A673 (cell line): ENCODE measurements at regions not wholly inside any gene's neighbourhood (a gene's known extent, or its start where the extent isn't known, plus 50 kb on each side); places are given as distances from the start of the nearest gene placed in this dataset.

Experiments
- BruUV-seq: library from RNA; stranded (reverse); fragments of 400-500 nt; replicated peaks from 2 replicates; lab custom pipeline; 2021; lab: Mats Ljungman, UMichigan
- CTCF ChIA-PET: fragments of 300-600 bp; sonication (Branson Sonifier 250); formaldehyde crosslinking; loops from one replicate; lab custom pipeline; 2022; ENCODE audit warnings: antibody characterized with exemption; lab: Charles Lee
- POLR2A ChIA-PET: fragments of 300-600 bp; sonication (Branson Sonifier 250); formaldehyde crosslinking; loops from one replicate; lab custom pipeline; 2022; ENCODE audit warnings: antibody characterized with exemption; ENCODE audit not compliant: low non-redundant PET; lab: Charles Lee
- DNase-seq: peaks from one replicate; pipeline ENCODE4 v3.0.0-alpha.2; 2015; ENCODE audit warnings: low spot score
- H3K27ac ChIP-seq: fragments of 200-600 bp; sonication (generic); 2 replicates; pipeline ENCODE4 v1.5.1; 2016; ENCODE audit warnings: mixed run types, low read depth, mild to moderate bottlenecking, mixed read lengths, antibody characterized with exemption, low read length; ENCODE audit not compliant: poor library complexity, severe bottlenecking
- H3K27me3 ChIP-seq: fragments of 200-600 bp; sonication (generic); replicated peaks from 2 replicates; pipeline ENCODE4 v1.6.1; 2017; ENCODE audit warnings: mixed run types, low read depth, mild to moderate bottlenecking, mixed read lengths, antibody characterized with exemption, low read length; ENCODE audit not compliant: insufficient read depth, poor library complexity
- H3K36me3 ChIP-seq: fragments of 200-600 bp; sonication (generic); 2 replicates; pipeline ENCODE4 v1.6.1; 2016; ENCODE audit warnings: mixed run types, mild to moderate bottlenecking, mixed read lengths, antibody characterized with exemption, low read length; ENCODE audit not compliant: insufficient read depth, poor library complexity, severe bottlenecking
- H3K4me1 ChIP-seq: fragments of 200-600 bp; sonication (generic); 2 replicates; pipeline ENCODE4 v1.6.1; 2017; ENCODE audit warnings: mixed run types, mild to moderate bottlenecking, mixed read lengths, antibody characterized with exemption, low read length; ENCODE audit not compliant: insufficient read depth, poor library complexity, severe bottlenecking
- H3K4me3 ChIP-seq: fragments of 200-600 bp; sonication (generic); 2 replicates; pipeline ENCODE4 v1.5.1; 2016; ENCODE audit warnings: low read depth, mixed run types, mild to moderate bottlenecking, mixed read lengths, low read length; ENCODE audit not compliant: poor library complexity, severe bottlenecking
- H3K9me3 ChIP-seq: fragments of 200-600 bp; sonication (generic); 2 replicates; pipeline ENCODE4 v1.6.1; 2016; ENCODE audit warnings: mixed run types, low read depth, mild to moderate bottlenecking, mixed read lengths, antibody characterized with exemption, low read length; ENCODE audit not compliant: poor library complexity, severe bottlenecking
- CTCF ChIP-seq: fragments of 300-800, 200-600 bp; sonication (generic); conservative IDR thresholded peaks from 2 replicates; pipeline ENCODE4 v1.5.1; 2017; ENCODE audit warnings: low read depth, mild to moderate bottlenecking, antibody characterized with exemption, low read length, moderate library complexity, mixed read lengths
- EZH2 ChIP-seq: fragments of 200-600 bp; sonication (generic); IDR thresholded peaks from 2 replicates; pipeline ENCODE4 v1.6.1; 2017; ENCODE audit warnings: borderline replicate concordance, low read depth, mild to moderate bottlenecking, mixed read lengths, antibody characterized with exemption, low read length; ENCODE audit not compliant: poor library complexity, severe bottlenecking
- intact Hi-C: fragments of 100-400 bp; cut with micrococcal nuclease; formaldehyde crosslinking; loops from one replicate; pipeline ENCODE4 v1.10.0; 2022; ENCODE audit not compliant: unreplicated experiment

GRCh38 chr20:60764328-60764727, 487.7 kb upstream of the CDH4 start:
- Histone ChIP-seq H3K4me3 (no peak overlapping the region), H3K4me1 (no peaks in the 10 kb centered on the region), H3K27me3 (peaks cover 30% of the 10 kb centered on the region), H3K36me3 (no peaks in the 10 kb centered on the region), H3K27ac (no peak overlapping the region), H3K9me3 (no peaks in the 10 kb centered on the region)
- TF ChIP-seq CTCF (no peak), EZH2 (no peak)
- DNase-seq, result no peak
- CTCF ChIA-PET, result no interaction called here
- POLR2A ChIA-PET, result no interaction called here
- intact Hi-C loops, result no loop called here
- no TSS peak for BruUV-seq

- Histone ChIP-seq H3K4me1 (no peaks in the 10 kb centered on the region), H3K4me3 (no peak overlapping the region), H3K9me3 (no peaks in the 10 kb centered on the region), H3K27me3 (peaks cover 34% of the 10 kb centered on the region), H3K27ac (no peak overlapping the region), H3K36me3 (no peaks in the 10 kb centered on the region)
- CTCF ChIA-PET, result no interaction called here
- BruUV-seq, result no TSS peak
- intact Hi-C loops, result no loop called here
- TF ChIP-seq CTCF (no peak), EZH2 (no peak)
- POLR2A ChIA-PET, result no interaction called here
- no peak for DNase-seq
Observed at GRCh38 chr20:60764771-60765170, 487.3 kb upstream of the CDH4 start.

GRCh38 chr20:60765821-60766403, 486.1 kb upstream of the CDH4 start:
- no peak for DNase-seq
- CTCF ChIA-PET, result no interaction called here
- Histone ChIP-seq H3K36me3 (no peaks in the 10 kb centered on the region), H3K9me3 (no peaks in the 10 kb centered on the region), H3K27ac (no peak overlapping the region), H3K4me1 (no peaks in the 10 kb centered on the region), H3K27me3 (peaks cover 38% of the 10 kb centered on the region), H3K4me3 (no peak overlapping the region)
- BruUV-seq, result no TSS peak
- POLR2A ChIA-PET, result interaction anchor here (0.5 kb wide), 1 partner anchor 1045 kb away, joined by 4 read pairs; no protein-coding TSS in a partner anchor
- intact Hi-C loops, result no loop called here
- TF ChIP-seq CTCF, result no peak
